Mesenchymal stem cell (in vitro differentiated cells and primary cell): ENCODE measurements at regions not wholly inside any gene's neighbourhood (a gene's known extent, or its start where the extent isn't known, plus 50 kb on each side); places are given as distances from the start of the nearest gene placed in this dataset.
A peak's percentile ranks its signal among the peaks of the same experiment; 100 is the strongest.

Source experiments
- DNase-seq: peaks from one replicate; pipeline ENCODE4 v3.0.0-alpha.2; 2013
- H2AFZ ChIP-seq: one replicate; pipeline ENCODE4 v1.6.1; 2013; ENCODE audit warnings: low read depth, mild to moderate bottlenecking, control low read depth, inconsistent platforms, low read length, moderate library complexity
- H2AK5ac ChIP-seq: 2 replicates; pipeline ENCODE4 v1.6.1; 2013; ENCODE audit warnings: low read length, moderate library complexity, mild to moderate bottlenecking, inconsistent platforms; ENCODE audit not compliant: severe bottlenecking
- H2BK120ac ChIP-seq: one replicate; pipeline ENCODE4 v1.6.1; 2013; ENCODE audit warnings: low read depth, mild to moderate bottlenecking, inconsistent platforms, low read length, moderate library complexity
- H2BK12ac ChIP-seq, 2 experiments: one replicate each; pipeline ENCODE4 v1.6.1; 2013; ENCODE audit warnings: inconsistent platforms in 2 of 2, low read length in 2 of 2, mild to moderate bottlenecking in 2 of 2, moderate library complexity in 2 of 2, control low read depth in 1 of 2
- H2BK15ac ChIP-seq: one replicate; pipeline ENCODE4 v1.6.1; 2013; ENCODE audit warnings: mild to moderate bottlenecking, low read depth, inconsistent platforms; ENCODE audit not compliant: poor library complexity, severe bottlenecking
- H2BK5ac ChIP-seq: 2 replicates; pipeline ENCODE4 v1.6.1; 2013; ENCODE audit warnings: low read depth, mild to moderate bottlenecking, low read length, control low read depth, inconsistent platforms; ENCODE audit not compliant: poor library complexity, severe bottlenecking
- H3K14ac ChIP-seq, 2 experiments: one replicate each; pipeline ENCODE4 v1.6.1; 2013; ENCODE audit warnings: inconsistent platforms in 2 of 2, low read length in 2 of 2, control low read depth in 1 of 2, mild to moderate bottlenecking in 1 of 2, moderate library complexity in 1 of 2
- H3K18ac ChIP-seq, 2 experiments: one replicate each; pipeline ENCODE4 v1.6.1; 2013; ENCODE audit warnings: inconsistent platforms in 2 of 2, low read length in 2 of 2, control low read depth in 1 of 2, low read depth in 1 of 2, mild to moderate bottlenecking in 1 of 2
- H3K23ac ChIP-seq, 2 experiments: one replicate each; pipeline ENCODE4 v1.6.1; 2013; ENCODE audit warnings: inconsistent platforms in 2 of 2, low read length in 2 of 2, mild to moderate bottlenecking in 2 of 2, moderate library complexity in 2 of 2, control low read depth in 1 of 2
- H3K27ac ChIP-seq: 2 replicates; pipeline ENCODE4 v1.5.1; 2013; ENCODE audit warnings: mild to moderate bottlenecking, moderate library complexity, low read length, control low read depth, inconsistent platforms; ENCODE audit not compliant: poor library complexity, severe bottlenecking
- H3K27me3 ChIP-seq, 2 experiments: 2 replicates each; pipeline versions ENCODE4 v1.6.1 to v1.7.0; 2013; ENCODE audit warnings: low read length in 2 of 2, mild to moderate bottlenecking in 2 of 2, moderate library complexity in 2 of 2, control low read depth in 1 of 2, inconsistent platforms in 1 of 2; ENCODE audit not compliant: control insufficient read depth in 1 of 2, insufficient read depth in 1 of 2
- H3K36me3 ChIP-seq, 2 experiments: 2 replicates each; pipeline versions ENCODE4 v1.6.1 to v1.7.0; 2013; ENCODE audit warnings: low read length in 2 of 2, control low read depth in 1 of 2, inconsistent platforms in 1 of 2, low read depth in 1 of 2, mild to moderate bottlenecking in 1 of 2; ENCODE audit not compliant: insufficient read depth in 2 of 2, control insufficient read depth in 1 of 2
- H3K4ac ChIP-seq, 2 experiments: one replicate each; pipeline ENCODE4 v1.6.1; 2013; ENCODE audit warnings: inconsistent platforms in 2 of 2, low read length in 2 of 2, mild to moderate bottlenecking in 2 of 2, moderate library complexity in 2 of 2, control low read depth in 1 of 2, low read depth in 1 of 2
- H3K4me1 ChIP-seq: 2 replicates; pipeline ENCODE4 v1.6.1; 2013; ENCODE audit warnings: low read depth, low read length, control low read depth; ENCODE audit not compliant: control insufficient read depth, insufficient read depth
- H3K4me2 ChIP-seq: 2 replicates; pipeline ENCODE4 v1.6.1; 2013; ENCODE audit warnings: low read length, mild to moderate bottlenecking, inconsistent platforms; ENCODE audit not compliant: poor library complexity, severe bottlenecking
- H3K4me3 ChIP-seq, 2 experiments: 2 replicates each; pipeline versions ENCODE4 v1.5.1 to v1.7.0; 2013; ENCODE audit warnings: low read length in 2 of 2, mild to moderate bottlenecking in 2 of 2, control low read depth in 1 of 2, low read depth in 1 of 2; ENCODE audit not compliant: insufficient read depth in 1 of 2
- H3K79me1 ChIP-seq: replicated peaks from 2 replicates; pipeline ENCODE4 v1.6.1; 2013; ENCODE audit warnings: mild to moderate bottlenecking, control low read depth, low read length, inconsistent platforms; ENCODE audit not compliant: poor library complexity, severe bottlenecking
- H3K9ac ChIP-seq: 2 replicates; pipeline ENCODE4 v1.7.0; 2013; ENCODE audit warnings: mild to moderate bottlenecking, low read length, moderate library complexity
- H3K9me3 ChIP-seq: 2 replicates; pipeline ENCODE4 v1.7.0; 2013; ENCODE audit warnings: mild to moderate bottlenecking, low read length; ENCODE audit not compliant: control insufficient read depth
- H4K8ac ChIP-seq: one replicate; pipeline ENCODE4 v1.6.1; 2013; ENCODE audit warnings: inconsistent platforms, mild to moderate bottlenecking, low read length, moderate library complexity
- H4K91ac ChIP-seq: one replicate; pipeline ENCODE4 v1.6.1; 2013; ENCODE audit warnings: mild to moderate bottlenecking, low read length, inconsistent platforms
- WGBS: methylation state at CpG from one replicate; pipeline ENCODE4 v1.1.7; 2013; ENCODE audit warnings: mixed read lengths; 5-methylcytosine and 5-hydroxymethylcytosine counted together

DNA sequence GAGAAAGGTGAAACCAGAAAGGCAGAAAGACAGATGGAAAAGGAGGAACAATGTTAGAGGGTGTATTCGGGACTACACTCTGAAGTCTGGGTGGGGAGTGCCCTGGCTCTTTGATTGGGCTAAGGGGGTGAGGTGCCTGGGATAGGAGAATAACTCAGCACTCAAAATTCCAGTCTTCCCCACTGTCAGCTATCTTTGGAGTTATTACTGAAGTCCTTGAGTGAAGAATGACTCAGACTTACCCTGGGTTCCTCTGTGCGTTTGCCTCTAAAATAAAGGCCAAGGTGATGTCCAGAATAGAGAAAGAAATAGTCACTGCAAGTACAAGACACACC is 151.8 kb upstream of the SERPINE2 start:
- no peak overlapping the region for H2BK5ac ChIP-seq
- H3K4me2 ChIP-seq, result no peak overlapping the region
- no peak overlapping the region for H2BK120ac ChIP-seq
- H3K9me3 ChIP-seq, result no peaks in the 10 kb centered on the region
- H3K14ac ChIP-seq, result no peak overlapping the region
- no peak overlapping the region for H2BK12ac ChIP-seq
- no peaks in the 10 kb centered on the region for H3K36me3 ChIP-seq
- no peak overlapping the region for H2AK5ac ChIP-seq
- H3K27me3 ChIP-seq, result no peaks in the 10 kb centered on the region
- no peak overlapping the region for H2BK15ac ChIP-seq
- H4K8ac ChIP-seq, result no peak overlapping the region
- H3K18ac ChIP-seq, result no peak overlapping the region
- H4K91ac ChIP-seq, result no peak overlapping the region
- no peak overlapping the region for H2AFZ ChIP-seq
- no peak overlapping the region for H3K4ac ChIP-seq
- DNase-seq, result peak; percentile 43
- H3K4me3 ChIP-seq, result no peak overlapping the region
- 48% methylated on average over 2 of the region's 2 CpGs for WGBS
- H3K27ac ChIP-seq, result no peak overlapping the region
- H3K9ac ChIP-seq, result peak overlapping the region; percentile 11
- no peaks in the 10 kb centered on the region for H3K79me1 ChIP-seq
- no peak overlapping the region for H3K23ac ChIP-seq
- H3K4me1 ChIP-seq, result peaks cover under 1% of the 10 kb centered on the region

DNA sequence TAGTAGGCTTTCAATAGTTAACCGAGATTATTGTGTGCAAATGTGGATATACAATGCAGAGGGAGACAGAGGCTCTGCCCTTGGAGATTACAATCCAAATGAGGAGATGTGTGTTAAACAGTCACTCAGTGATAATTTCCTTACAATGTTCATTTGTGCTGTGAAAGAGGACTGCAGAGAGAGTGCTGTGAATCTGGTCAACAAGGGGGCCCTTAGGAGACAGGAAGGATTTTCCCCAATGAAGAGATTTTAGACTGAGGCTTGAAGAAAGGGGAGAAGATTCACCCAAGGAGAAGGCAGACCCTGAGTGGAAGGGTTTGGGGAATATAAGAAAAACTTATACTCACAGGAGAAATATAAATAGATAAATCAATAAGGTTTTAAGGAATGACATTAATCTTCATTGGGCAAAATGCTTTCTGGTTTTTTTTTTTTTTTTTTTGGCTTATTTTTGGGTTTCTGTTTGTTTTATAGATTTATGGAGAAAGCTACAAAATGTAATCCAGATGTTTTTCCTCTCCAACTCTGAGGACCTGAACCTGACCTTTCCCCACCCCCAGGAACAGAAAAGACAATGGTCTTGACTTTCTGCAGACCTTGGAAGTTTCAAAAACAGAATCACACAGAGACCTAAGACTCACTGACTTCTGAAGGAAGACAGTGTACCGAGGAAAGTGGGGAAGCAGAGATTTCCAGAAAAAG is 151.3 kb upstream of the SERPINE2 start:
- no peak overlapping the region for H3K4ac ChIP-seq
- DNase-seq, result no peak

DNA sequence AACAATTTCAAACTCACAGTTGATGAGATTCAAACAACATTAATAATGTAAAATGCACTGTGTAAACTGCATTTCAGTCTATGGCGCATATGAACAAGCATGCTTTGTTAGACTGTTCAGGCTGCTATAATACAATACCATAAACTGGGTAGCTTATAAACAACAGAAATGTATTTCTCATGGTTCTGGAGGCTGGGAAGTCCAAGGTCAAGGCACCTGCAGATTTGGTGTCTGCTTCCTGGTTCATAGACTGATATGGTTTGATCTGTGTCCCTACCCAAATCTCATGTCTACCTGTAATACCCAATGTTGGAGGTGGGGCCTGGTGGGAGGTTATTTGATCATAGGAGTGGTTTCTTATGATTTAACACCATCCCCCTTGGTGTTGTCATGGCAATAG is 148.1 kb upstream of the SERPINE2 start:
- Histone ChIP-seq H3K27ac (no peak overlapping the region), H2BK120ac (no peak overlapping the region), H4K8ac (no peak overlapping the region), H2BK12ac (no peak overlapping the region), H3K4me1 (no peaks in the 10 kb centered on the region), H3K18ac (no peak overlapping the region), H3K14ac (no peak overlapping the region), H2AK5ac (no peak overlapping the region), H3K9ac (no peak overlapping the region), H3K4ac (no peak overlapping the region), H2AFZ (no peak overlapping the region), H3K4me2 (no peak overlapping the region), H2BK15ac (no peak overlapping the region), H2BK5ac (no peak overlapping the region), H3K9me3 (no peaks in the 10 kb centered on the region), H3K4me3 (no peak overlapping the region), H3K23ac (no peak overlapping the region), H3K36me3 (no peaks in the 10 kb centered on the region), H3K79me1 (no peaks in the 10 kb centered on the region), H3K27me3 (no peaks in the 10 kb centered on the region), H4K91ac (no peak overlapping the region)
- DNase-seq, result no peak
- WGBS, result 83% methylated on average over 1 of the region's 1 CpG

More for the DNA sequence above, 151.3 kb upstream of the SERPINE2 start:
- H3K36me3 ChIP-seq, result no peaks in the 10 kb centered on the region
- H3K9me3 ChIP-seq, result no peaks in the 10 kb centered on the region
- no peak overlapping the region for H3K18ac ChIP-seq
- H3K23ac ChIP-seq, result no peak overlapping the region
- H2BK15ac ChIP-seq, result no peak overlapping the region
- no peak overlapping the region for H3K27ac ChIP-seq
- H2BK5ac ChIP-seq, result no peak overlapping the region
- no peaks in the 10 kb centered on the region for H3K79me1 ChIP-seq
- no peaks in the 10 kb centered on the region for H3K4me1 ChIP-seq
- H3K4me2 ChIP-seq, result no peak overlapping the region
- no peak overlapping the region for H2BK120ac ChIP-seq
- WGBS, result 94% methylated on average over 2 of the region's 2 CpGs
- H2AK5ac ChIP-seq, result no peak overlapping the region
- H2BK12ac ChIP-seq, result no peak overlapping the region
- H4K8ac ChIP-seq, result no peak overlapping the region
- peak overlapping the region; percentile 11 for H3K9ac ChIP-seq
- H2AFZ ChIP-seq, result no peak overlapping the region
- no peak overlapping the region for H4K91ac ChIP-seq
- H3K27me3 ChIP-seq, result no peaks in the 10 kb centered on the region
- H3K14ac ChIP-seq, result no peak overlapping the region
- no peak overlapping the region for H3K4me3 ChIP-seq

DNA sequence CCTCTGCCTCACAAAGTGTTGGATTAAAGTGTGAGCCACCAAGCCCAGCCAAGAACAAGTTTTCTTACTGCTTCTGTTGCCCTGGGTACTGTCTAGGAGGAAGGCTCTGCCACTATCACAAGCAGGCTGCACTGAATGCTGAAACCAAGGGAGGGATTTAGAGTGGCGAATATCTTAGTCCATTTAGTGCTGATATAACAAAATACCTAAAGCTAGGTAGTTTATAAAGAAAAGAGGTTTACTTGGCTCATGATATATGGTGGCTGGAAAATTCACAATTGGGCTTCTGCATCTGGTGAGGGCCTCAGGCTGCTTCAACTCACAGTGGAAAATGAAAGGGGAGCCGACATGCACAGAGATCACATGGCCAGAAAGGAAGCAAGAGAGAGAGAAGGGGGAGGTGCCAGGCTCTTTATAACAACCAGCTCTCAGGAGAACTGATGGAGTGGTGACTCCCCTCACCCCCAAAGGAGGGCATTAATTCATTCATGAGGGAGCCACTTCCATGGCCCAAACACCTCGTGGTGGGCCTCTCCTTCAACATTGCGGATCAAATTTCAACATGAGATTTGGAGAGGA is 146.0 kb upstream of the SERPINE2 start:
- Histone ChIP-seq H2AK5ac (no peak overlapping the region), H3K23ac (no peak overlapping the region), H3K36me3 (no peaks in the 10 kb centered on the region), H2BK120ac (no peak overlapping the region), H3K4me1 (no peaks in the 10 kb centered on the region), H3K4me3 (no peak overlapping the region), H2BK15ac (no peak overlapping the region), H3K4me2 (no peak overlapping the region), H3K4ac (no peak overlapping the region), H3K9ac (no peak overlapping the region), H2AFZ (no peak overlapping the region), H2BK12ac (peak overlapping the region in 1 of 2 experiments; percentile 69), H3K18ac (no peak overlapping the region), H3K27me3 (no peaks in the 10 kb centered on the region), H2BK5ac (no peak overlapping the region), H4K8ac (no peak overlapping the region), H3K9me3 (no peaks in the 10 kb centered on the region), H4K91ac (no peak overlapping the region), H3K14ac (no peak overlapping the region), H3K79me1 (no peaks in the 10 kb centered on the region), H3K27ac (no peak overlapping the region)
- WGBS, result 66% methylated on average over 3 of the region's 4 CpGs
- DNase-seq, result no peak
